ENCODE measurements at regions not wholly inside any gene's neighbourhood (a gene's known extent, or its start where the extent isn't known, plus 50 kb on each side); places are given as distances from the start of the nearest gene placed in this dataset.

DNA sequence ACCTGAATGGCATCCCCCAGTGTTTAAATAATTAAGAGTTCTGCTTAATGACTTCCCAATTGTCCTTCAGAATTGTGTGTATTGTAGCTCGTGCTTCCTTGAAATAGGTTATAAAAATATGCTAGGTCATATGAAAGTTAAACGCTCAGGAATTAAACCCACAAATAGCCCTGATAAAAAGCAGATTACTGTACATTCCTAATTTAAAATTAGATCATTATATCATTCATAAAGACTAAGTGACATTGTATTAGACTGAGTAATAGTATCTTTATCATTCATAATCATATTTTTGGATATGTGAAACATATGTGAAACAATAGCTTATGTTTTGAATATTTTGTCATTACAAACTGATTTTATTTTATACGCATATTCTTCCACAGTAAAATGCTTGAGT lies 1706.7 kb downstream of the HACE1 start:
- TF ChIP-seq SIN3A (IDR thresholded peaks at IDR 0.05; ENCODE audit: borderline replicate concordance, insufficient read depth, low read depth, low read length) (no peak), TCF7L2 (IDR thresholded peaks at IDR 0.05; ENCODE audit: low read depth, low read length) (no peak), POLR2AphosphoS5 (IDR thresholded peaks at IDR 0.05; ENCODE audit: low read depth, low read length) (no peak)
- TF ChIP-seq, protein P1, sequence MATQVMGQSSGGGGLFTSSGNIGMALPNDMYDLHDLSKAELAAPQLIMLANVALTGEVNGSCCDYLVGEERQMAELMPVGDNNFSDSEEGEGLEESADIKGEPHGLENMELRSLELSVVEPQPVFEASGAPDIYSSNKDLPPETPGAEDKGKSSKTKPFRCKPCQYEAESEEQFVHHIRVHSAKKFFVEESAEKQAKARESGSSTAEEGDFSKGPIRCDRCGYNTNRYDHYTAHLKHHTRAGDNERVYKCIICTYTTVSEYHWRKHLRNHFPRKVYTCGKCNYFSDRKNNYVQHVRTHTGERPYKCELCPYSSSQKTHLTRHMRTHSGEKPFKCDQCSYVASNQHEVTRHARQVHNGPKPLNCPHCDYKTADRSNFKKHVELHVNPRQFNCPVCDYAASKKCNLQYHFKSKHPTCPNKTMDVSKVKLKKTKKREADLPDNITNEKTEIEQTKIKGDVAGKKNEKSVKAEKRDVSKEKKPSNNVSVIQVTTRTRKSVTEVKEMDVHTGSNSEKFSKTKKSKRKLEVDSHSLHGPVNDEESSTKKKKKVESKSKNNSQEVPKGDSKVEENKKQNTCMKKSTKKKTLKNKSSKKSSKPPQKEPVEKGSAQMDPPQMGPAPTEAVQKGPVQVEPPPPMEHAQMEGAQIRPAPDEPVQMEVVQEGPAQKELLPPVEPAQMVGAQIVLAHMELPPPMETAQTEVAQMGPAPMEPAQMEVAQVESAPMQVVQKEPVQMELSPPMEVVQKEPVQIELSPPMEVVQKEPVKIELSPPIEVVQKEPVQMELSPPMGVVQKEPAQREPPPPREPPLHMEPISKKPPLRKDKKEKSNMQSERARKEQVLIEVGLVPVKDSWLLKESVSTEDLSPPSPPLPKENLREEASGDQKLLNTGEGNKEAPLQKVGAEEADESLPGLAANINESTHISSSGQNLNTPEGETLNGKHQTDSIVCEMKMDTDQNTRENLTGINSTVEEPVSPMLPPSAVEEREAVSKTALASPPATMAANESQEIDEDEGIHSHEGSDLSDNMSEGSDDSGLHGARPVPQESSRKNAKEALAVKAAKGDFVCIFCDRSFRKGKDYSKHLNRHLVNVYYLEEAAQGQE (IDR thresholded peaks at IDR 0.05; ENCODE audit: insufficient read depth in 1 of 2, low read depth in 2 of 2, low read length in 1 of 2): no peak
- TF ChIP-seq, protein P2, sequence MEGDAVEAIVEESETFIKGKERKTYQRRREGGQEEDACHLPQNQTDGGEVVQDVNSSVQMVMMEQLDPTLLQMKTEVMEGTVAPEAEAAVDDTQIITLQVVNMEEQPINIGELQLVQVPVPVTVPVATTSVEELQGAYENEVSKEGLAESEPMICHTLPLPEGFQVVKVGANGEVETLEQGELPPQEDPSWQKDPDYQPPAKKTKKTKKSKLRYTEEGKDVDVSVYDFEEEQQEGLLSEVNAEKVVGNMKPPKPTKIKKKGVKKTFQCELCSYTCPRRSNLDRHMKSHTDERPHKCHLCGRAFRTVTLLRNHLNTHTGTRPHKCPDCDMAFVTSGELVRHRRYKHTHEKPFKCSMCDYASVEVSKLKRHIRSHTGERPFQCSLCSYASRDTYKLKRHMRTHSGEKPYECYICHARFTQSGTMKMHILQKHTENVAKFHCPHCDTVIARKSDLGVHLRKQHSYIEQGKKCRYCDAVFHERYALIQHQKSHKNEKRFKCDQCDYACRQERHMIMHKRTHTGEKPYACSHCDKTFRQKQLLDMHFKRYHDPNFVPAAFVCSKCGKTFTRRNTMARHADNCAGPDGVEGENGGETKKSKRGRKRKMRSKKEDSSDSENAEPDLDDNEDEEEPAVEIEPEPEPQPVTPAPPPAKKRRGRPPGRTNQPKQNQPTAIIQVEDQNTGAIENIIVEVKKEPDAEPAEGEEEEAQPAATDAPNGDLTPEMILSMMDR (IDR thresholded peaks at IDR 0.05): no peak
- DNase-seq (ENCODE audit: low read depth, low spot score) (no peak), ATAC-seq (no peak)
- BruUV-seq (replicated peaks): no TSS peak
- intact Hi-C loops (cut with micrococcal nuclease; ENCODE audit: unreplicated experiment) (no loop called here), in situ Hi-C loops (cut with HindIII; ENCODE audit: low pct_unique_long_range_greater_than_20kb, low sequenced_read_pairs) (no loop called here)
- no peak overlapping the region for H3K4me3 ChIP-seq (ENCODE audit: low read depth in 2 of 2, low read length in 2 of 2)
- CTCF ChIA-PET: no interaction called here
- POLR2A ChIA-PET: no interaction called here
- no peaks in the 10 kb centered on the region for H3K4me1 ChIP-seq (ENCODE audit: control insufficient read depth, insufficient read depth, low read length)
- no peaks in the 10 kb centered on the region for H3K9me3 ChIP-seq (ENCODE audit: control insufficient read depth, insufficient read depth, low read depth, low read length)
- no peak overlapping the region for H3K27ac ChIP-seq (ENCODE audit: low read length)
- no peaks in the 10 kb centered on the region for H3K27me3 ChIP-seq (ENCODE audit: control insufficient read depth, insufficient read depth, low read length)
- H3K36me3 ChIP-seq (ENCODE audit: control insufficient read depth, insufficient read depth, low read length): no peaks in the 10 kb centered on the region

DNA sequence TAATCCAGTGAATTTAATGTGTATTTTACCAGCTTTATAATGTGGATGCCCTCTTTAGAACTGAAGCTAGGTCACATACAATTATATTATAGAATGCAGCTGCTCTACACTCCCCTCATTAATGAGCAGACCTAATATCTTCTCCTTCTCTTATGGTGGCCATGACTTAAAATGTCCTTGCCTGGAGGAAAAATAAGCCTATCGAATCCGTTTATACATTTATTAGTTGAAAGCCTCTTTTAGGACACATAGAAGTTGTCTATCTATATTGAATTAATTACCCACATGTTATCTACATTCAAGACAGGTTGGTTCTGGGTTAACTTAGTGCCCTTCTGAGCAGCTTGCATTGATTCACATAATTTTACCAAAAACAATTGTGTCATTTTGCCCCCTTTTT lies 1716.8 kb downstream of the HACE1 start:
- no TSS peak for BruUV-seq (replicated peaks)
- intact Hi-C loops (cut with micrococcal nuclease; ENCODE audit: unreplicated experiment): no loop called here
- no peaks in the 10 kb centered on the region for H3K27me3 ChIP-seq (ENCODE audit: control insufficient read depth, insufficient read depth, low read length)
- CTCF ChIA-PET: no interaction called here
- no peaks in the 10 kb centered on the region for H3K36me3 ChIP-seq (ENCODE audit: control insufficient read depth, insufficient read depth, low read length)
- no peaks in the 10 kb centered on the region for H3K4me1 ChIP-seq (ENCODE audit: control insufficient read depth, insufficient read depth, low read length)
- H3K9me3 ChIP-seq (ENCODE audit: control insufficient read depth, insufficient read depth, low read depth, low read length): no peaks in the 10 kb centered on the region
- ATAC-seq: no peak
- in situ Hi-C loops (cut with HindIII; ENCODE audit: low pct_unique_long_range_greater_than_20kb, low sequenced_read_pairs): no loop called here
- TF ChIP-seq, protein P2 (IDR thresholded peaks at IDR 0.05): no peak
- TF ChIP-seq TCF7L2 (IDR thresholded peaks at IDR 0.05; ENCODE audit: low read depth, low read length) (no peak), POLR2AphosphoS5 (IDR thresholded peaks at IDR 0.05; ENCODE audit: low read depth, low read length) (no peak), SIN3A (IDR thresholded peaks at IDR 0.05; ENCODE audit: borderline replicate concordance, insufficient read depth, low read depth, low read length) (no peak)
- TF ChIP-seq, protein P1 (IDR thresholded peaks at IDR 0.05; ENCODE audit: insufficient read depth in 1 of 2, low read depth in 2 of 2, low read length in 1 of 2): no peak
- POLR2A ChIA-PET: no interaction called here
- no peak overlapping the region for H3K4me3 ChIP-seq (ENCODE audit: low read depth in 2 of 2, low read length in 2 of 2)
- no peak for DNase-seq (ENCODE audit: low read depth, low spot score)
- no peak overlapping the region for H3K27ac ChIP-seq (ENCODE audit: low read length)

All from Panc1 (cell line).